ENCODE measurements at regions not wholly inside any gene's neighbourhood (a gene's known extent, or its start where the extent isn't known, plus 50 kb on each side); places are given as distances from the start of the nearest gene placed in this dataset.
"Not testable (repeated sequence)": the region's sequence is repeated elsewhere in the genome, so short reads cannot be mapped to it uniquely, and the experiment has no call there.

DNA sequence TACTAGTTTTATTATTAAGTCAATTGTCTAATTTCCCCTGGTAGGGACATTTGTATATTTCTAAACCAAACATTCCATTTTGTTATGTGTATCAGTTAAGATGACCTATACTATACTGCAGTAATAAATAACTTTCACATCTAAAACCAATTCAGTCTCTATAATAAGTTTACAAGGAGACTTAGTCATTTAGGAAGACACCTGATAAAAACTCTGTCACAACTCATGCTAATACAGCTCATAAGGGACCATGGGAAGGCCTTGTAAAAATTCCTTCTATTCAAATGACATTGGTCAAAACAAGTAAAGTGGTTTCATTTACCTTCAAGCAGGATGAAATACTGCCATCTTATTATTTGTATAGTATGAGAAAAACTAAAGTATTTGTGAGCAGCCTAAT, 597.9 kb downstream of the PRIM2 start:
- TF ChIP-seq, protein P1, sequence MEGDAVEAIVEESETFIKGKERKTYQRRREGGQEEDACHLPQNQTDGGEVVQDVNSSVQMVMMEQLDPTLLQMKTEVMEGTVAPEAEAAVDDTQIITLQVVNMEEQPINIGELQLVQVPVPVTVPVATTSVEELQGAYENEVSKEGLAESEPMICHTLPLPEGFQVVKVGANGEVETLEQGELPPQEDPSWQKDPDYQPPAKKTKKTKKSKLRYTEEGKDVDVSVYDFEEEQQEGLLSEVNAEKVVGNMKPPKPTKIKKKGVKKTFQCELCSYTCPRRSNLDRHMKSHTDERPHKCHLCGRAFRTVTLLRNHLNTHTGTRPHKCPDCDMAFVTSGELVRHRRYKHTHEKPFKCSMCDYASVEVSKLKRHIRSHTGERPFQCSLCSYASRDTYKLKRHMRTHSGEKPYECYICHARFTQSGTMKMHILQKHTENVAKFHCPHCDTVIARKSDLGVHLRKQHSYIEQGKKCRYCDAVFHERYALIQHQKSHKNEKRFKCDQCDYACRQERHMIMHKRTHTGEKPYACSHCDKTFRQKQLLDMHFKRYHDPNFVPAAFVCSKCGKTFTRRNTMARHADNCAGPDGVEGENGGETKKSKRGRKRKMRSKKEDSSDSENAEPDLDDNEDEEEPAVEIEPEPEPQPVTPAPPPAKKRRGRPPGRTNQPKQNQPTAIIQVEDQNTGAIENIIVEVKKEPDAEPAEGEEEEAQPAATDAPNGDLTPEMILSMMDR (IDR thresholded peaks at IDR 0.05) = not testable (repeated sequence)
- not testable (repeated sequence) for TF ChIP-seq ZFX (IDR thresholded peaks at IDR 0.05; ENCODE audit: borderline replicate concordance)

Measured in 22Rv1 (cell line).